ENCODE measurements at regions not wholly inside any gene's neighbourhood (a gene's known extent, or its start where the extent isn't known, plus 50 kb on each side); places are given as distances from the start of the nearest gene placed in this dataset.

GRCh38 chr1:181425566-181425965 is 57.8 kb upstream of the CACNA1E start:
- Mint-ChIP-seq H3K36me3 (ENCODE audit: low read depth, unreplicated experiment) (no peaks in the 10 kb centered on the region), H3K4me3 (ENCODE audit: unreplicated experiment) (no peak overlapping the region), H3K9me3 (ENCODE audit: unreplicated experiment) (peaks cover 4% of the 10 kb centered on the region), H3K4me1 (ENCODE audit: low read depth, unreplicated experiment) (peaks cover 4% of the 10 kb centered on the region), H3K27me3 (ENCODE audit: low read depth, unreplicated experiment) (peaks cover 22% of the 10 kb centered on the region), H3K27ac (ENCODE audit: unreplicated experiment) (no peak overlapping the region)
- H3K9me3 ChIP-seq (ENCODE audit: insufficient read depth, low read depth, low read length) = no peaks in the 10 kb centered on the region
- H3K79me2 ChIP-seq (ENCODE audit: insufficient read depth, low read length) = no peaks in the 10 kb centered on the region
- DNase-seq (ENCODE audit: low read depth) (no peak), FAIRE-seq (no peak)
- H3K9ac ChIP-seq (ENCODE audit: low read length) = no peak overlapping the region
- no peaks in the 10 kb centered on the region for H3K36me3 ChIP-seq (ENCODE audit: insufficient read depth, low read length)
- no peak overlapping the region for H3K27ac ChIP-seq (ENCODE audit: low read depth, low read length)
- no peaks in the 10 kb centered on the region for H3K4me1 ChIP-seq (ENCODE audit: insufficient read depth, low read length)
- no peak for TF ChIP-seq CTCF (IDR thresholded peaks at IDR 0.05; ENCODE audit: insufficient read depth, low read depth, low read length)
- no peak for TF ChIP-seq EZH2 (IDR thresholded peaks at IDR 0.05; ENCODE audit: insufficient read depth, low read length)
- no peaks in the 10 kb centered on the region for H4K20me1 ChIP-seq (ENCODE audit: insufficient read depth, low read length)
- no peaks in the 10 kb centered on the region for H3K27me3 ChIP-seq (ENCODE audit: insufficient read depth, low read length)
- H3K4me2 ChIP-seq (ENCODE audit: low read length) = no peak overlapping the region
- H3K4me3 ChIP-seq (ENCODE audit: insufficient read depth, low read depth, low read length) = no peak overlapping the region
- H2AFZ ChIP-seq (ENCODE audit: low read depth, low read length) = no peak overlapping the region

- no peaks in the 10 kb centered on the region for H3K36me3 Mint-ChIP-seq (ENCODE audit: low read depth, unreplicated experiment)
- no peak for TF ChIP-seq CTCF (IDR thresholded peaks at IDR 0.05; ENCODE audit: insufficient read depth, low read depth, low read length)
- no peak for TF ChIP-seq EZH2 (IDR thresholded peaks at IDR 0.05; ENCODE audit: insufficient read depth, low read length)
- Histone ChIP-seq H3K27ac (ENCODE audit: low read depth, low read length) (no peak overlapping the region), H4K20me1 (ENCODE audit: insufficient read depth, low read length) (no peaks in the 10 kb centered on the region), H3K79me2 (ENCODE audit: insufficient read depth, low read length) (no peaks in the 10 kb centered on the region), H3K36me3 (ENCODE audit: insufficient read depth, low read length) (no peaks in the 10 kb centered on the region), H2AFZ (ENCODE audit: low read depth, low read length) (no peak overlapping the region), H3K4me3 (ENCODE audit: insufficient read depth, low read depth, low read length) (no peak overlapping the region), H3K9me3 (ENCODE audit: insufficient read depth, low read depth, low read length) (no peaks in the 10 kb centered on the region), H3K27me3 (ENCODE audit: insufficient read depth, low read length) (no peaks in the 10 kb centered on the region), H3K9ac (ENCODE audit: low read length) (no peak overlapping the region), H3K4me2 (ENCODE audit: low read length) (no peak overlapping the region), H3K4me1 (ENCODE audit: insufficient read depth, low read length) (no peaks in the 10 kb centered on the region)
- H3K4me1 Mint-ChIP-seq (ENCODE audit: low read depth, unreplicated experiment) = peaks cover 4% of the 10 kb centered on the region
- DNase-seq (ENCODE audit: low read depth) (no peak), FAIRE-seq (no peak)
- H3K4me3 Mint-ChIP-seq (ENCODE audit: unreplicated experiment) = no peak overlapping the region
- H3K27ac Mint-ChIP-seq (ENCODE audit: unreplicated experiment) = no peak overlapping the region
- H3K9me3 Mint-ChIP-seq (ENCODE audit: unreplicated experiment) = peaks cover 4% of the 10 kb centered on the region
- H3K27me3 Mint-ChIP-seq (ENCODE audit: low read depth, unreplicated experiment) = peaks cover 20% of the 10 kb centered on the region
Observed at GRCh38 chr1:181429462-181429861, 53.9 kb upstream of the CACNA1E start.

GRCh38 chr1:181430015-181430885 is 53.1 kb upstream of the CACNA1E start:
- Histone ChIP-seq H3K27ac (ENCODE audit: low read depth, low read length) (no peak overlapping the region), H3K79me2 (ENCODE audit: insufficient read depth, low read length) (no peaks in the 10 kb centered on the region), H2AFZ (ENCODE audit: low read depth, low read length) (no peak overlapping the region), H3K4me1 (ENCODE audit: insufficient read depth, low read length) (no peaks in the 10 kb centered on the region), H3K9ac (ENCODE audit: low read length) (no peak overlapping the region), H3K36me3 (ENCODE audit: insufficient read depth, low read length) (no peaks in the 10 kb centered on the region), H3K9me3 (ENCODE audit: insufficient read depth, low read depth, low read length) (no peaks in the 10 kb centered on the region), H4K20me1 (ENCODE audit: insufficient read depth, low read length) (no peaks in the 10 kb centered on the region), H3K4me3 (ENCODE audit: insufficient read depth, low read depth, low read length) (no peak overlapping the region), H3K4me2 (ENCODE audit: low read length) (no peak overlapping the region), H3K27me3 (ENCODE audit: insufficient read depth, low read length) (no peaks in the 10 kb centered on the region)
- Mint-ChIP-seq H3K4me3 (ENCODE audit: unreplicated experiment) (no peak overlapping the region), H3K4me1 (ENCODE audit: low read depth, unreplicated experiment) (peaks cover 4% of the 10 kb centered on the region), H3K27ac (ENCODE audit: unreplicated experiment) (peak overlapping the region; percentile 66), H3K27me3 (ENCODE audit: low read depth, unreplicated experiment) (peaks cover 15% of the 10 kb centered on the region), H3K9me3 (ENCODE audit: unreplicated experiment) (peaks cover 4% of the 10 kb centered on the region), H3K36me3 (ENCODE audit: low read depth, unreplicated experiment) (no peaks in the 10 kb centered on the region)
- DNase-seq (ENCODE audit: low read depth) (no peak), FAIRE-seq (no peak)
- TF ChIP-seq CTCF (IDR thresholded peaks at IDR 0.05; ENCODE audit: insufficient read depth, low read depth, low read length) (no peak), EZH2 (IDR thresholded peaks at IDR 0.05; ENCODE audit: insufficient read depth, low read length) (no peak)
